GM21825 (cell line): ENCODE measurements at regions not wholly inside any gene's neighbourhood (a gene's known extent, or its start where the extent isn't known, plus 50 kb on each side); places are given as distances from the start of the nearest gene placed in this dataset.

Experiments
- ATAC-seq: cut with Tn5 transposase; IDR thresholded peaks from one replicate; pipeline ENCODE4 v1.9.1; 2021; ENCODE audit warnings: mild to moderate bottlenecking, moderate library complexity; ENCODE audit not compliant: unreplicated experiment

GRCh38 chr17:33403194-33403593 is 110.1 kb upstream of the ASIC2 start:
- ATAC-seq: no peak

DNA sequence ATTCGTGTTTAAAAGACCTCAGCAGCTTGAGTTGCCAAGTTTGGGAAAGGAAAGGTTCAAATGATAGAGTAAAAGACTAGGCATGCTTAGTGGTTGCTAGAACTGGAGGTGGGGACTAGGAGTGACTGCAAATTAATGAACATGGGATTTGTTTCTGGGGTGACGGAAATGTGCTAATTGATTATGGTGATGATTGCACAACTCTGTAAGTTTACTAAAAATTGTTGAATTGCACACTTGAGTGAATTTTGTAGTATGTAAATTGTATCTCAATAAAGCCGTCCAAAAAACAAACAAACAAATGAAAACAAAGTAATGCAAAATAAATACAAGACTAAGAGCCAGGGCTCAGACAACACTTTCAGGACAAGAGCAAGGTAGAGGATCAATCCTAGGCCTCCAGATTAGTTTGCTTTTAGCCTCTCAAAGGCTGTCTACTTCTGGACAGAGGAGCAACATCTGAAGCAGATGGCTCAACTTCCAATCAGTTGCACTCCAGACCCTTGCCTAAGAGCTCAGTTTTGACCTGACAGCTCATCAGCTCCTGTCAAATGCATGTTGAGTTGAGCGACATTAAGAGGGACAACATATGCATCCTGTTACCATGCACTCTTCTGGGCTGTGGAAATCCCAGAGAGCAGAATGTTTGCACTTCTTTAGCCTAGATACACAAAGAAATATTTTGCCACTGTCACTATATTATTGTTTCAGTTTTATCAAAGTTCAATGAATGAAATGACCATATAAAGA is 111.2 kb upstream of the ASIC2 start:
- ATAC-seq: no peak

DNA sequence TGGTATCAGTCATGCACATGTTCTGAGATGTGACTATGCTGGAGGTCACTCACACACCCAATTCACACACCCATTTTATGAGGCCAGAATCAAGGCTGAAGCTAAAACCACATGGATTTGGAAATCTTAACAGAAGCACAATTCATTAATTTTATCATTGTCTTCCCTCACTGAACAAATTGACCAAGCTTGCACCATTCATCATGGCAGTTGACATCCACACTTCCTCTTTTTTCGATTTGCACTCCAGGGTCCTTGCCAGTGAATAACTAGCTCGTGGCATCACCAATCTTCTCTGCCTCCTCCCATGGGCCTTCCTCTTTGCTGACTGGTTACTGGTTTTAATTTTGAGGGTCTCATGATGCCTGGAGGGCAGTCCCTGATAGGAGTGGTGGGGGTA is 123.0 kb upstream of the ASIC2 start:
- ATAC-seq: no peak

GRCh38 chr17:33421933-33422332 is 128.8 kb upstream of the ASIC2 start:
- no peak for ATAC-seq

GRCh38 chr17:33433581-33433980 is 140.5 kb upstream of the ASIC2 start:
- ATAC-seq: no peak

- no peak for ATAC-seq
Measured at GRCh38 chr17:33434841-33435240, 141.7 kb upstream of the ASIC2 start.

DNA sequence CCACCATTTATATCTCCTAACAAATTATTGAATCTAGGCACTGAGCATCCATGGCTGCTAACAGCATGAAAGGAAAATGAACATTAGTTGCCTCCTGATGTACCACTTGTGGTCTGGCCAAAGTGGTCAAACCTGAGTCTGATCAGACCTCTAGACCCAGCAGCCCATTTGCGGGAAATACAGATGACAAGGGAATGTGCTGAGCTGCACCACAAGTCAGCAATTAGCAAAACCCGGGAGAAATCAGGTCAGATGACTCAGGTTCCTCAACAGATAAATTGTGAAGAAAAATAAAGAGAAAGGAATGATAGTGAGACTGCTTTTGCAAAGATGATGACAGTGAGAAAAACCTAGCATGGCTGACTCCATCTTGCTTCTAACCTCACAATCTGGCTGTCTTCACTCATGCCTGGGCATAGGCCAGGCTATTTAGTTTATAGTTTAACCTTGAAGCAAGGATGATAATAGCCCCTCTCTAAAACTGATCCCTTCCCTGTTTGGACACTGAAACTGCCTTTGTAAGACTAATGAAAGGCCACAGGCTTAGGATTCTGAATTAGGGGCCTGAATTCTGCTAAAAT is 142.7 kb upstream of the ASIC2 start:
- ATAC-seq: no peak

DNA sequence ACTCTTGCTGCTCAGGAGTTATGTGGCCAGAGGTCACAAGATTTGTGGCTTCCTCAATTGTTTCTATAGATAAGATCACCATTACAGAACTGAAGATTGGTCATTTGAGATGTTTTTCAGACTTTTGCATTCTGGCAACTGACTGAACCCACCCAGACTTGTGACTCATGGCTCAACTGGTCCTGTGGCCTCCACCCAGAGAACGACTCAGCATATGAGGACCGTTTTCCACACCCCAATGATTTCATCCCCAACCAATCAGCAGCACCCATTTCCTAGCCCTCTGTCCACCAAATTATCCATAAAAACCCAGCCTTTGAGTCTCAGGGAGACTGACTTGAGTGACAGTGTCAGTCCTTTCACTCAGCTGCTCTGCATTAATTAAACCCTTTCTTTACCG is 143.2 kb upstream of the ASIC2 start:
- no peak for ATAC-seq

DNA sequence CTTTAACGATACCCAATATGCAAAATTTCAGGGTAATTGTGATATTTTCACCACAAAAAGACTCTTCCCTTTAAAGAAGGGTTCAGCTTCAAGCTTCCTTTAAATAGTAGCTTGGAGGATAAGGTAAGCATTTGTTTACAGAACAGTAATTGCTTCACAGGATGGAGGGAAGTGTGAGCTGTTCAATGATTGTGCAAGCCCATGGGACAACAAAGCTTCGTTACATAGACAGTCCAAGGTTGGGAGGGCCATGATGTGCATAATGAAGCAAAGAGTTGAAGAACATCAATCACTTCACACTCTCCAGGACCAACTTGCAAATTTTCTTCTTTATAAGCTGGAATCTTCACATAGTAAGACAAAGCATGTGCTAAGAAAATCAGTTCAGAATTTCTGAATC is 145.0 kb upstream of the ASIC2 start:
- ATAC-seq: no peak

GRCh38 chr17:33438578-33438977 is 145.5 kb upstream of the ASIC2 start:
- ATAC-seq: no peak

GRCh38 chr17:33442320-33442719 is 149.2 kb upstream of the ASIC2 start:
- no peak for ATAC-seq

DNA sequence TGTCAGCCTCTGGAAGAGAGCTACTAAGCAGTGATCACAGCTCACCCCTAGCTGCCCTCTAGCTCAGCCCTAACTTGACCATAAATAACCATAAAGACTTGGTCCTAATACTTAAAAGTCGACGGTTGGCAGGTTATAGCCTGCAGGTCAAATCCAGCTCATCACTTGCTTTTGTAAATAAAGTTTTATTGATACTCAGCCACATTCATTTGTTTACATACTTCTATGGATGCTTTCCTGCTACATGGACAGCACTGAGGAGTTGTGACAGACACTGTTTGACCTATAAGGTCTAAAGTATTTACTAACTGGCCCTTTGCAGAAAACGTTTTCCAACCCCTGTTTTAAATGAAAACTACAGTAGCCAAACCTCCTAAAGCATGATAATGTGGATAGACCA is 151.6 kb upstream of the ASIC2 start:
- ATAC-seq: no peak

- ATAC-seq: no peak
Measured at GRCh38 chr17:33447090-33447489, 154.0 kb upstream of the ASIC2 start.

- ATAC-seq: no peak
Measured at GRCh38 chr17:33451221-33451620, 158.1 kb upstream of the ASIC2 start.

GRCh38 chr17:33457477-33457876 is 164.4 kb upstream of the ASIC2 start:
- no peak for ATAC-seq

GRCh38 chr17:33459078-33459940 is 166.2 kb upstream of the ASIC2 start:
- ATAC-seq: no peak

- ATAC-seq: no peak
Measured at GRCh38 chr17:33460781-33461450, 167.8 kb upstream of the ASIC2 start.

DNA sequence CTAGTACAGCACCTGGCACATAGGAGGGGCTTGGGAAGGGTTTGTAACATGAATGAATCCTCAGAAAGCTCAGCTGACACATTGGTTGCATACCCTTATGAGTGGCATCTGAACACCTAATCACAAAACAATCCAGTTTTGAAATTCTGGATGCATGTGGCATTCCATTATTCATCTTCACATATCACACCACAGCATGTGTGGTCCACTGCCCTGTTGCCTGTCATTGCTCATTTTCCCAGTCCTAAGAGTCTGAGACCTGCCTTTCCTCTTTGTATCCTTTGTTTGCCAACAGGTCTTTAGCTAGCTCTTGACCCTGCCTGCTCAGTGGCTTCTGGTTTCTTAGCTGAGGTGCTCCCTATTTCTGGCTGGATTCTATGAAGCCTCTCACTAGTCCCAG is 170.8 kb upstream of the ASIC2 start:
- ATAC-seq: no peak

DNA sequence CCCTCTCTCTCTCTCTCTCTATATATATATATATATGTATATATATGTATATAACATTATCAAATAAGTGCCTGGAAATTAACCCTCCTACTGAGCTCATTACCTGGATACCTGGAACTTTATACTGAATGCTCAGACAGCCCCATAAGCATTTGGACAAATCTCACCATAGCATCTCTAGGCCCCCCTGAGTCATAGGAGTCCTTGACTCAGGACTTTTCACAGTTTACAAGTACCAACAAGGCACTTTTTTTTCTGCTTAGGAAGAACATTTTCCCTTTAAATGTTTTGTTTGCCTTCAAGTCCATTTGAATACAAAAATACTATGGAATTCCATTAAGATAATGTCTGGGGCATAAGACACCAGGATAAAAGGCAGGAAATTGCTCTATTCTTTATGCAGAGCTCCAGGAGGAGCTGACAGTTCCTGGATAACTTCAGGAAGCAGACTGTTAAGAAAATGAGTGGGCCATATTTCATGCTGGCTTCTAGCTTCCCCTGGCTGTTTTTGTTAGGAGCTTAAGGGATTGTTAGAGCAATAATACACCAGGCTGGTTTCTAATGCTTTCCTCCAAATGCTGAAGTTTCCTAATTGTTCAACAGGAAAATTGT is 171.7 kb upstream of the ASIC2 start:
- ATAC-seq: no peak

DNA sequence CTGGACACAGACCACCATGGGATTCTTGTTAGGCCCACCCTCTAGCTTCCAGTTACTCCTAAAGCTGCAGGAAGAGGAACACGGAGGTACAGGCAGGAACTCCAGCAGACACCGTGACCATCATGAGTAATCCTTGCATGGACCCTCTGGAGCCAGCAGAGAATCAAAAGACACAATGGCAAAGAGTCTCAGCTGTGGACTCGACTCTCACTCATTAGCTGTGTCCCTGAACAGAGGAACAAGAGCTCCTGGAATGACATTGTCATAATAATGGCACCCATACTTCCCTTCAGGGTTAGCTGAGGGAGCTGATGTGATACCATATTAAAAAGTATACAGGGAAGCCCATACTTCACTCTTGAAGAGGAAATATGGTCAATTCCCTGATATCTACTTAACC is 176.3 kb upstream of the ASIC2 start:
- no peak for ATAC-seq

- ATAC-seq: no peak
Measured at GRCh38 chr17:33469911-33470310, 176.8 kb upstream of the ASIC2 start.
